Muscle of leg (tissue), 3 donors: ENCODE measurements at regions not wholly inside any gene's neighbourhood (a gene's known extent, or its start where the extent isn't known, plus 50 kb on each side); places are given as distances from the start of the nearest gene placed in this dataset.

ENCODE experiments used
- DNase-seq: peaks from one replicate; pipeline ENCODE4 v3.0.0; 2013
- H3K27ac ChIP-seq: one replicate; pipeline ENCODE4 v1.5.1; 2013; ENCODE audit warnings: mild to moderate bottlenecking, low read length, control low read depth
- H3K27me3 ChIP-seq: one replicate; pipeline ENCODE4 v1.6.1; 2013; ENCODE audit warnings: low read length; ENCODE audit not compliant: control insufficient read depth, insufficient read depth
- H3K36me3 ChIP-seq: one replicate; pipeline ENCODE4 v1.6.1; 2013; ENCODE audit warnings: low read length; ENCODE audit not compliant: control insufficient read depth, insufficient read depth
- H3K4me1 ChIP-seq: one replicate; pipeline ENCODE4 v1.6.1; 2013; ENCODE audit warnings: low read length; ENCODE audit not compliant: control insufficient read depth, insufficient read depth
- H3K4me3 ChIP-seq: one replicate; pipeline ENCODE4 v1.5.1; 2013; ENCODE audit warnings: low read length, control low read depth
- H3K9me3 ChIP-seq: replicated peaks from 2 replicates; pipeline ENCODE4 v1.6.1; 2013; ENCODE audit warnings: low read depth, low read length; ENCODE audit not compliant: control insufficient read depth
- WGBS: methylation state at CpG from one replicate; pipeline ENCODE4 v1.1.5; 2013; ENCODE audit warnings: missing lambda C conversion rate; ENCODE audit not compliant: insufficient coverage; 5-methylcytosine and 5-hydroxymethylcytosine counted together

DNA sequence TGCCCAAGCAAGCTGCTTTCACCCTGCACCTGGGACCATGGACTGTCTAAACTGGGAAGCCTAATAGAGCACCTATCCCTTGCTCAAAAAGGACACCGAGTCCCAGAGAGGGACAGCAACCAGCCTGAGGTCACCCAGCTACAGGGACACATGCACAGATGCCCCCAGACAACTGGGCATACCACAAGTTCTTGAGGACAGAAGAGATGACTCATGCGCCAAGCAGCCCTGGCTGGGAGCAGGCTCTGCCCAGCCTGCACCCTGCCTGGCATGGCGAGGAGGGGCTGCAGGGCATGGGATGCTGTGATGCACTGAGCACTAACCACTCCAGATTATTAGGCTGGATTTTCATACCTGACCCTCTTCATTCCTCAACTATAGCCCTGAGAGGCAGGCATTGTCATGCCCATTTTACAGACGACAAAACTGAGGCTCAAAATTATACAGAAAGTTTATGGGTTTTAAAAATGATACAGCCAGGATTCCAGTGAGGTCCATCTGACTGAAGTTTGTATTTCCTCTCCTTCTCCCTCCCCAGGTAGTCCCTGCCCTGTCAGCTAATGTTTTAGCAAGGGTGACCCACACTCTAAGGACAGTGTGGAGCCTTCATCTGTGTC, 289.3 kb upstream of the ZMIZ1 start:
- DNase-seq: no peak

GRCh38 chr10:78780551-78780961, 288.2 kb upstream of the ZMIZ1 start:
- no peak for DNase-seq
- no peaks in the 10 kb centered on the region for H3K9me3 ChIP-seq
- H3K27me3 ChIP-seq: peaks cover 8% of the 10 kb centered on the region
- 87% methylated on average over 7 of the region's 8 CpGs for WGBS
- no peak overlapping the region for H3K4me3 ChIP-seq
- H3K4me1 ChIP-seq: peaks cover 36% of the 10 kb centered on the region
- H3K27ac ChIP-seq: no peak overlapping the region
- H3K36me3 ChIP-seq: no peaks in the 10 kb centered on the region

More for the DNA sequence above, 289.3 kb upstream of the ZMIZ1 start:
- H3K4me1 ChIP-seq: peaks cover 40% of the 10 kb centered on the region
- no peaks in the 10 kb centered on the region for H3K9me3 ChIP-seq
- WGBS: 100% methylated on average over 3 of the region's 4 CpGs
- H3K27ac ChIP-seq: no peak overlapping the region
- peaks cover 8% of the 10 kb centered on the region for H3K27me3 ChIP-seq
- H3K36me3 ChIP-seq: no peaks in the 10 kb centered on the region
- H3K4me3 ChIP-seq: no peak overlapping the region

- Histone ChIP-seq H3K36me3 (no peaks in the 10 kb centered on the region), H3K9me3 (no peaks in the 10 kb centered on the region), H3K27ac (no peak overlapping the region), H3K4me1 (peaks cover 32% of the 10 kb centered on the region), H3K4me3 (no peak overlapping the region), H3K27me3 (peaks cover 8% of the 10 kb centered on the region)
- DNase-seq: no peak
- WGBS: 89% methylated on average over 9 of the region's 10 CpGs
Measured at GRCh38 chr10:78781251-78781913, 287.4 kb upstream of the ZMIZ1 start.

DNA sequence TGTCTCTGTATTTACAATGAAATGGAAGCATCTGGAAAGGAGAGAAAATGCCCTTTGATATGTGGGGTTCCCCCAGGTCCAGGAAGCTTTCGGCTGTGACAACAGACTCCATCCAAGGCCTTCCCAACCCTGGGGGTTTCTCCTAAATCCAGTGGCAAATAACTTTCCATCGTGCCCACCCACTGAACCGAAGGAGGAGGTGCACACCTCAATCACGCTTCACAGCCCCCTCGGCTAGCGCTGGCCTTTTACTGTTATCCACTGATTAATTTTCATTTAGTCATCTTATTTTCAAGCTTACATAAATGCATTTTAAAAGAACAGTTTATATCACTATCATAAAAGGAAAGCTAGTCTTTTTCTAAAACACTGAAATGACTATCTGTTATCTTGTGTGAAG, 286.8 kb upstream of the ZMIZ1 start:
- no peaks in the 10 kb centered on the region for H3K36me3 ChIP-seq
- no peak for DNase-seq
- H3K27me3 ChIP-seq: peaks cover 8% of the 10 kb centered on the region
- H3K27ac ChIP-seq: no peak overlapping the region
- no peak overlapping the region for H3K4me3 ChIP-seq
- no peaks in the 10 kb centered on the region for H3K9me3 ChIP-seq
- WGBS: 73% methylated on average over 3 of the region's 6 CpGs
- H3K4me1 ChIP-seq: peaks cover 29% of the 10 kb centered on the region

DNA sequence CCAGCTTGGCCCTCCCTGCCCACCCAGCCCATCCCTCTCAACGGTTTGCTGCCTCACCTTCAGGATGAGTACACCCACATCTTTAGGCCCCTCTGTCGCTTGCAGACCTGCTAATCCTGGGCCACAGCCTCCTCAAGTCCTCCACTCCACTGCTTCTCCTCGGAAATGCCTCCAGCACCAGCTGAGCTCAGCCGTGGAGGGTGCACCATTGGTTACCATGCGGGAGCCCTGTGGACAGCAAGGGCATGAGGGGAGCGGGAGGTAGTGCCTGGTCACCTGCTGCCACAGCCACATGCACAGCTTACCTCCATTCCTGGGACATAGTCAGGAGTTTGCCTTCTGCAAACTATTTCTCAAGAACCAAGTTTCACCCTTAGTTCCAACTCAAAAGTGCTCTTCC, 286.3 kb upstream of the ZMIZ1 start:
- H3K4me1 ChIP-seq: peaks cover 24% of the 10 kb centered on the region
- no peak overlapping the region for H3K4me3 ChIP-seq
- no peak overlapping the region for H3K27ac ChIP-seq
- no peaks in the 10 kb centered on the region for H3K36me3 ChIP-seq
- WGBS: 88% methylated on average over 5 of the region's 6 CpGs
- no peak for DNase-seq
- no peaks in the 10 kb centered on the region for H3K9me3 ChIP-seq
- peaks cover 8% of the 10 kb centered on the region for H3K27me3 ChIP-seq

DNA sequence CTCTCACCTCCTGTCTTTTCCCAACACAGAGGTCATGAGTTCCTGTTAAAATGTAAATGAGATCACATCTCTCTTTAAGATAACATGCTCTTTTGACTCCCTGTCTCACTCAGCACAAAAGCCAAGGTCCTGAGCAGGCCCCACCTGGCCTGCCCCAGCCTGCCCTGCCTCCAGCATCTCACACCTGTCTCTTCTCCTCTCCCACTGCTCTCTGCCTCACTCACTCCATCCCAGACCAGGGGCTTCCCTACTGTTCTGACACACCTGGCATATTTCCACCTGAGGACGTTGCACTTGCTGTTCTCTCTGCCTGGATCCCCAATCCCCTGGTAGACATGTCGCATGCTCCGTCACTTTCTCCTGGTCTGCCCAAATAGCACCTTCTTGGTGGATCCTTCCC, 285.0 kb upstream of the ZMIZ1 start:
- DNase-seq: no peak
- Histone ChIP-seq H3K36me3 (no peaks in the 10 kb centered on the region), H3K4me3 (no peak overlapping the region), H3K27ac (no peak overlapping the region), H3K9me3 (no peaks in the 10 kb centered on the region), H3K27me3 (peaks cover 8% of the 10 kb centered on the region), H3K4me1 (peaks cover 13% of the 10 kb centered on the region)
- 94% methylated on average over 3 of the region's 3 CpGs for WGBS

GRCh38 chr10:78784546-78784945, 284.2 kb upstream of the ZMIZ1 start:
- peak; percentile 93 for DNase-seq
- no peaks in the 10 kb centered on the region for H3K36me3 ChIP-seq
- peak overlapping the region; percentile 29 for H3K27ac ChIP-seq
- H3K9me3 ChIP-seq: no peaks in the 10 kb centered on the region
- H3K27me3 ChIP-seq: peaks cover 5% of the 10 kb centered on the region
- 14% methylated on average over 1 of the region's 3 CpGs for WGBS
- peaks cover 11% of the 10 kb centered on the region for H3K4me1 ChIP-seq
- H3K4me3 ChIP-seq: no peak overlapping the region

DNA sequence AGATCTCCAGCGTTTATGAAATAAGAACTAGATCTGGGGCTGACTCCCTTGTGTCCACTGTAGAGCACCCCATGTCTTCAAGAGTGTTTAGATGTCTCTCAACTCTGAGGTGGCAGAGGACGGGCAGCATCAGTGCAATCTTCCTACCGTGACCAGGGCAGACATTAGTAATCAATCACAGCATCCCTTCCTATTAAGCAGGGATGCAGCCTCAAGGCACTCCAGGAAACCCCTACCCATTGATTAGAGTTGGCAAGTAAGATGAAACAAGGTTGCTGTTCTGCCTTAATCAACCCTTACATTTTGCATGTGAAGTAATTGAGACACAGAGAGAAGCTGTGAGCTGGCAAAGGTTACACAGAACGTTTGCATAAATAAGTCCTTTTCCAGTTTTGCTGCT, 283.7 kb upstream of the ZMIZ1 start:
- peak overlapping the region; percentile 29 for H3K27ac ChIP-seq
- no peak for DNase-seq
- peaks cover 5% of the 10 kb centered on the region for H3K27me3 ChIP-seq
- no peaks in the 10 kb centered on the region for H3K9me3 ChIP-seq
- H3K4me1 ChIP-seq: peaks cover 11% of the 10 kb centered on the region
- H3K36me3 ChIP-seq: no peaks in the 10 kb centered on the region
- no peak overlapping the region for H3K4me3 ChIP-seq
- WGBS: 49% methylated on average over 2 of the region's 4 CpGs

- 83% methylated on average over 4 of the region's 6 CpGs for WGBS
Measured at GRCh38 chr10:78785991-78786390, 282.8 kb upstream of the ZMIZ1 start.

GRCh38 chr10:78787125-78787524, 281.6 kb upstream of the ZMIZ1 start:
- H3K27me3 ChIP-seq: no peaks in the 10 kb centered on the region
- DNase-seq: no peak
- no peaks in the 10 kb centered on the region for H3K9me3 ChIP-seq
- 20% methylated on average over 1 of the region's 2 CpGs for WGBS
- H3K4me1 ChIP-seq: peaks cover 11% of the 10 kb centered on the region
- no peak overlapping the region for H3K27ac ChIP-seq
- H3K36me3 ChIP-seq: no peaks in the 10 kb centered on the region
- no peak overlapping the region for H3K4me3 ChIP-seq

More at GRCh38 chr10:78785991-78786390, 282.8 kb upstream of the ZMIZ1 start:
- Histone ChIP-seq H3K4me1 (peaks cover 11% of the 10 kb centered on the region), H3K4me3 (no peak overlapping the region), H3K27me3 (no peaks in the 10 kb centered on the region), H3K36me3 (no peaks in the 10 kb centered on the region), H3K9me3 (no peaks in the 10 kb centered on the region), H3K27ac (no peak overlapping the region)
- no peak for DNase-seq
